ENCODE measurements at regions not wholly inside any gene's neighbourhood (a gene's known extent, or its start where the extent isn't known, plus 50 kb on each side); places are given as distances from the start of the nearest gene placed in this dataset.

DNA sequence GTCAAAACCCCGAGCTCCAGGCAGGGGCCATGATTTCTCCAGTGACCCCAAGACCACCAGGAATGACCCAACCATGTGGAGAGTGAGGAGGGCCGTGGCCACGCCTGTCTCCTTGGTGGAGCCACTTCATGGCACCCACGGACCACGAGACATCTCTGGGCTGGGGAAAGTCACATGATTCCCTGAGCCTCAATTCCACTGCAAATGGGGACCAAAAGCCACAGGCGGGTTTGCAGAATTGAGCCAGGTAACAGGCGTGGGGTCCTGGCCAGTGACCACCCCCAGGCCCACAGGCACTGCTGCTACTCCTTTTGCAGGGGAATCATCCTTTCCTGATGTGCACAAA is 178.9 kb downstream of the CTTN start:
- 69 to 75% methylated on average over 7 of the region's 7 CpGs for WGBS, 2 donors
- H3K4me3 ChIP-seq, result no peak overlapping the region
- TF ChIP-seq, protein P1, sequence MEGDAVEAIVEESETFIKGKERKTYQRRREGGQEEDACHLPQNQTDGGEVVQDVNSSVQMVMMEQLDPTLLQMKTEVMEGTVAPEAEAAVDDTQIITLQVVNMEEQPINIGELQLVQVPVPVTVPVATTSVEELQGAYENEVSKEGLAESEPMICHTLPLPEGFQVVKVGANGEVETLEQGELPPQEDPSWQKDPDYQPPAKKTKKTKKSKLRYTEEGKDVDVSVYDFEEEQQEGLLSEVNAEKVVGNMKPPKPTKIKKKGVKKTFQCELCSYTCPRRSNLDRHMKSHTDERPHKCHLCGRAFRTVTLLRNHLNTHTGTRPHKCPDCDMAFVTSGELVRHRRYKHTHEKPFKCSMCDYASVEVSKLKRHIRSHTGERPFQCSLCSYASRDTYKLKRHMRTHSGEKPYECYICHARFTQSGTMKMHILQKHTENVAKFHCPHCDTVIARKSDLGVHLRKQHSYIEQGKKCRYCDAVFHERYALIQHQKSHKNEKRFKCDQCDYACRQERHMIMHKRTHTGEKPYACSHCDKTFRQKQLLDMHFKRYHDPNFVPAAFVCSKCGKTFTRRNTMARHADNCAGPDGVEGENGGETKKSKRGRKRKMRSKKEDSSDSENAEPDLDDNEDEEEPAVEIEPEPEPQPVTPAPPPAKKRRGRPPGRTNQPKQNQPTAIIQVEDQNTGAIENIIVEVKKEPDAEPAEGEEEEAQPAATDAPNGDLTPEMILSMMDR (IDR thresholded peaks at IDR 0.05; ENCODE audit: control extremely low read depth, extremely low read depth), result no peak
- no peak overlapping the region for H3K9ac ChIP-seq (ENCODE audit: insufficient read depth in 1 of 2, low read length in 2 of 2)
- no peaks in the 10 kb centered on the region for H3K9me3 ChIP-seq (ENCODE audit: control insufficient read depth in 4 of 4, insufficient read depth in 3 of 4, low read length in 3 of 4)
- H3K36me3 ChIP-seq (ENCODE audit: control insufficient read depth in 4 of 4, insufficient read depth in 4 of 4, low read length in 4 of 4), result no peaks in the 10 kb centered on the region
- peaks cover 0 to 3% (median 0%) of the 10 kb centered on the region in 5 donors for H3K4me1 ChIP-seq (ENCODE audit: control insufficient read depth in 5 of 5, insufficient read depth in 5 of 5, low read length in 5 of 5)
- ATAC-seq (ENCODE audit: insufficient read depth, low FRiP score), result no peak
- DNase-seq, result no peak
- no peak overlapping the region for H3K27ac ChIP-seq (ENCODE audit: low read depth in 1 of 2, low read length in 1 of 2)
- H3K27me3 ChIP-seq (ENCODE audit: control insufficient read depth in 3 of 3, insufficient read depth in 3 of 3, low read length in 2 of 3), result no peaks in the 10 kb centered on the region

DNA sequence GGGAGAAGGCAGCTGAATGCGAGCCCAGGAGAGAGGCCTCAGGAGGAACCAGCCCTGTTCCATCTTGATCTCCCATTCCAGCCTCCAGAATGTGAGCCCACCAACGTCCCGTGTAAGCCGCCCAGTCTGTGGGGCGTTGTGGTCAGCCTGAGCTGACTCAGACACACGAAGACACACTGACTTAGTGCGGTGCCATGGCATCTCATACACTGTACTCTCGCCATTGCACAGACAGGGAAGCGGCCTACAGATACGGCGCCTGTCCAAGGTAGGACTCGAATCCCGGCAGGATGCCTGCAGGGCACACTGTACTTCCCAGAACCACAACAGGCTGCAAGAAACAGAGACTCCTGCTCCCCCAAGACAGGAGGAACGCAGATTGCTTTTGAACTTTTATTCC is 179.6 kb downstream of the CTTN start:
- H3K9ac ChIP-seq (ENCODE audit: insufficient read depth in 1 of 2, low read length in 2 of 2), result no peak overlapping the region
- H3K27me3 ChIP-seq (ENCODE audit: control insufficient read depth in 3 of 3, insufficient read depth in 3 of 3, low read length in 2 of 3), result no peaks in the 10 kb centered on the region
- H3K4me1 ChIP-seq (ENCODE audit: control insufficient read depth in 5 of 5, insufficient read depth in 5 of 5, low read length in 5 of 5), result peaks cover 0 to 3% (median 0%) of the 10 kb centered on the region in 5 donors
- H3K4me3 ChIP-seq, result no peak overlapping the region
- no peak for ATAC-seq (ENCODE audit: insufficient read depth, low FRiP score)
- no peaks in the 10 kb centered on the region for H3K36me3 ChIP-seq (ENCODE audit: control insufficient read depth in 4 of 4, insufficient read depth in 4 of 4, low read length in 4 of 4)
- no peak overlapping the region for H3K27ac ChIP-seq (ENCODE audit: low read depth in 1 of 2, low read length in 1 of 2)
- 79 to 90% methylated on average over 13 to 14 of the region's 14 CpGs for WGBS, 2 donors
- TF ChIP-seq, protein P1 (IDR thresholded peaks at IDR 0.05; ENCODE audit: control extremely low read depth, extremely low read depth), result no peak
- DNase-seq, result no peak
- no peaks in the 10 kb centered on the region for H3K9me3 ChIP-seq (ENCODE audit: control insufficient read depth in 4 of 4, insufficient read depth in 3 of 4, low read length in 3 of 4)

DNA sequence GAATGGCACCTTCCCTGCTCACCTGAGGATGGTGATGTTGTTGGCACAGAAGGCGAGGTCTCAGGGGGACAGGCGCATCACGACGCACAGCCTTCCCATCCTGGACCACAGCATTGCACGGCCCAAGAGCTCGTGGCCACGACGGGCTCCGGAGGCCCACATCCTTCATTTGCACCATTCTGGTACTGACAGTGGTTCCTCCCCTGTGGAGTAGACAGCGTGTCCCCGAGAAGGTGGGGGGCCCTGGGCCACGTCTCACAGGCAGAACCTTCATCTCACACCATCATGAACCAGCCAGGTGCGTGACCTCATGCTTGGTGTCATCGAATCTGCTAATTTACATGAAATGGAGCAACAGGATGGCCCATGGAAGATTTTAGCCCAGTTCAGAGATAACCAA is 180.0 kb downstream of the CTTN start:
- Histone ChIP-seq H3K4me3 (no peak overlapping the region), H3K9ac (ENCODE audit: insufficient read depth in 1 of 2, low read length in 2 of 2) (no peak overlapping the region), H3K4me1 (ENCODE audit: control insufficient read depth in 5 of 5, insufficient read depth in 5 of 5, low read length in 5 of 5) (peaks cover 0 to 3% (median 0%) of the 10 kb centered on the region in 5 donors), H3K36me3 (ENCODE audit: control insufficient read depth in 4 of 4, insufficient read depth in 4 of 4, low read length in 4 of 4) (no peaks in the 10 kb centered on the region), H3K9me3 (ENCODE audit: control insufficient read depth in 4 of 4, insufficient read depth in 3 of 4, low read length in 3 of 4) (no peaks in the 10 kb centered on the region), H3K27me3 (ENCODE audit: control insufficient read depth in 3 of 3, insufficient read depth in 3 of 3, low read length in 2 of 3) (no peaks in the 10 kb centered on the region), H3K27ac (ENCODE audit: low read depth in 1 of 2, low read length in 1 of 2) (no peak overlapping the region)
- WGBS, 2 donors, result 89 to 94% methylated on average over 14 of the region's 14 CpGs
- no peak for DNase-seq
- ATAC-seq (ENCODE audit: insufficient read depth, low FRiP score), result no peak
- TF ChIP-seq, protein P1 (IDR thresholded peaks at IDR 0.05; ENCODE audit: control extremely low read depth, extremely low read depth), result no peak

DNA sequence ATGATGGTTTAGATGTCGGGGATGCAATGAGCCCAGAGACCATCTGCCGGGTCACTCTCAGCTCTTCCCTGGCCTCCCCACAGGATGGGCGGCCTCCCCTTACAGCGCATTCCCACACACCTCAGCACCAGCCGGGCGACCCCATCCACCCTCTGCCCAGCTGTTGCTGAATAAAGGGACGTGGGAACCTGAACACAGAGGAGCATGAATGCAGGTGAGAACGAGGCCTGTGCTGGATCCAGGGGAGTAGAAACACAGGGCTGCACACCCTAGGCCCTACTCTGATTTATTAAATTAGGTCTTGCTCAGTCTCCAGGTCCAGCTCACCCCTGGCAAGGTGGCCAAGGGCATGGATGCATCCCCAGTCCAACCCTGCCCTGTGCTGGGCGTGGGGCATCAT is 180.5 kb downstream of the CTTN start:
- ATAC-seq (ENCODE audit: insufficient read depth, low FRiP score) (no peak), DNase-seq (no peak)
- H3K4me3 ChIP-seq, result no peak overlapping the region
- WGBS, 2 donors, result 90 to 91% methylated on average over 9 of the region's 9 CpGs
- H3K9ac ChIP-seq (ENCODE audit: insufficient read depth in 1 of 2, low read length in 2 of 2), result no peak overlapping the region
- no peaks in the 10 kb centered on the region for H3K9me3 ChIP-seq (ENCODE audit: control insufficient read depth in 4 of 4, insufficient read depth in 3 of 4, low read length in 3 of 4)
- no peaks in the 10 kb centered on the region for H3K27me3 ChIP-seq (ENCODE audit: control insufficient read depth in 3 of 3, insufficient read depth in 3 of 3, low read length in 2 of 3)
- TF ChIP-seq, protein P1 (IDR thresholded peaks at IDR 0.05; ENCODE audit: control extremely low read depth, extremely low read depth), result no peak
- no peak overlapping the region for H3K27ac ChIP-seq (ENCODE audit: low read depth in 1 of 2, low read length in 1 of 2)
- H3K36me3 ChIP-seq (ENCODE audit: control insufficient read depth in 4 of 4, insufficient read depth in 4 of 4, low read length in 4 of 4), result no peaks in the 10 kb centered on the region
- peaks cover 0 to 3% (median 0%) of the 10 kb centered on the region in 5 donors for H3K4me1 ChIP-seq (ENCODE audit: control insufficient read depth in 5 of 5, insufficient read depth in 5 of 5, low read length in 5 of 5)

Measured in lung (tissue), 11 donors.